Erythroblast (primary cell): ENCODE measurements at regions not wholly inside any gene's neighbourhood (a gene's known extent, or its start where the extent isn't known, plus 50 kb on each side); places are given as distances from the start of the nearest gene placed in this dataset.

Experiments used
- GATA1 ChIP-seq: IDR thresholded peaks from 2 replicates; pipeline ENCODE4 v1.6.1; 2011; ENCODE audit warnings: low read depth, mild to moderate bottlenecking, control low read depth, low read length, moderate library complexity
- POLR2A ChIP-seq: IDR thresholded peaks from 2 replicates; pipeline ENCODE4 v1.6.1; 2011; ENCODE audit warnings: mild to moderate bottlenecking, low read length

- TF ChIP-seq POLR2A (no peak), GATA1 (no peak)
Observed at GRCh38 chr1:163834778-163835177, 513.0 kb downstream of the NUF2 start.
